ENCODE measurements at regions not wholly inside any gene's neighbourhood (a gene's known extent, or its start where the extent isn't known, plus 50 kb on each side); places are given as distances from the start of the nearest gene placed in this dataset.
"Not testable (repeated sequence)": the region's sequence is repeated elsewhere in the genome, so short reads cannot be mapped to it uniquely, and the experiment has no call there.

- H3K36me3 ChIP-seq (ENCODE audit: control insufficient read depth, insufficient read depth, low read length, severe bottlenecking) = no peaks in the 10 kb centered on the region
- H3K9ac ChIP-seq (ENCODE audit: low read length) = no peak overlapping the region
- no peak overlapping the region for H3K4me3 ChIP-seq (ENCODE audit: low read length)
- DNase-seq (ENCODE audit: low read depth) = no peak
- H3K4me1 ChIP-seq (ENCODE audit: control insufficient read depth, insufficient read depth, low read length) = no peaks in the 10 kb centered on the region
- no peaks in the 10 kb centered on the region for H3K27me3 ChIP-seq (replicated peaks; ENCODE audit: control insufficient read depth, insufficient read depth, low read length)
- no peaks in the 10 kb centered on the region for H3K9me3 ChIP-seq (ENCODE audit: control insufficient read depth, low read length)
These were observed 326.9 kb downstream of the NAF1 start for GRCh38 chr4:162839814-162840213.

GRCh38 chr4:162838671-162839070 lies 328.0 kb downstream of the NAF1 start:
- H3K9ac ChIP-seq (ENCODE audit: low read length) = no peak overlapping the region
- no peaks in the 10 kb centered on the region for H3K4me1 ChIP-seq (ENCODE audit: control insufficient read depth, insufficient read depth, low read length)
- H3K36me3 ChIP-seq (ENCODE audit: control insufficient read depth, insufficient read depth, low read length, severe bottlenecking) = no peaks in the 10 kb centered on the region
- no peaks in the 10 kb centered on the region for H3K27me3 ChIP-seq (replicated peaks; ENCODE audit: control insufficient read depth, insufficient read depth, low read length)
- no peaks in the 10 kb centered on the region for H3K9me3 ChIP-seq (ENCODE audit: control insufficient read depth, low read length)
- no peak overlapping the region for H3K4me3 ChIP-seq (ENCODE audit: low read length)
- DNase-seq (ENCODE audit: low read depth) = no peak

GRCh38 chr4:162837679-162838078 lies 329.0 kb downstream of the NAF1 start:
- no peak for DNase-seq (ENCODE audit: low read depth)
- H3K4me1 ChIP-seq (ENCODE audit: control insufficient read depth, insufficient read depth, low read length) = no peaks in the 10 kb centered on the region
- H3K36me3 ChIP-seq (ENCODE audit: control insufficient read depth, insufficient read depth, low read length, severe bottlenecking) = no peaks in the 10 kb centered on the region
- no peak overlapping the region for H3K9ac ChIP-seq (ENCODE audit: low read length)
- no peak overlapping the region for H3K4me3 ChIP-seq (ENCODE audit: low read length)
- H3K9me3 ChIP-seq (ENCODE audit: control insufficient read depth, low read length) = no peaks in the 10 kb centered on the region
- no peaks in the 10 kb centered on the region for H3K27me3 ChIP-seq (replicated peaks; ENCODE audit: control insufficient read depth, insufficient read depth, low read length)

GRCh38 chr4:162837241-162837640 lies 329.4 kb downstream of the NAF1 start:
- H3K36me3 ChIP-seq (ENCODE audit: control insufficient read depth, insufficient read depth, low read length, severe bottlenecking) = no peaks in the 10 kb centered on the region
- no peaks in the 10 kb centered on the region for H3K9me3 ChIP-seq (ENCODE audit: control insufficient read depth, low read length)
- H3K9ac ChIP-seq (ENCODE audit: low read length) = no peak overlapping the region
- H3K27me3 ChIP-seq (replicated peaks; ENCODE audit: control insufficient read depth, insufficient read depth, low read length) = no peaks in the 10 kb centered on the region
- no peak overlapping the region for H3K4me3 ChIP-seq (ENCODE audit: low read length)
- no peak for DNase-seq (ENCODE audit: low read depth)
- no peaks in the 10 kb centered on the region for H3K4me1 ChIP-seq (ENCODE audit: control insufficient read depth, insufficient read depth, low read length)

GRCh38 chr4:162836773-162837172 lies 329.9 kb downstream of the NAF1 start:
- no peaks in the 10 kb centered on the region for H3K9me3 ChIP-seq (ENCODE audit: control insufficient read depth, low read length)
- no peak overlapping the region for H3K9ac ChIP-seq (ENCODE audit: low read length)
- H3K36me3 ChIP-seq (ENCODE audit: control insufficient read depth, insufficient read depth, low read length, severe bottlenecking) = no peaks in the 10 kb centered on the region
- H3K27me3 ChIP-seq (replicated peaks; ENCODE audit: control insufficient read depth, insufficient read depth, low read length) = no peaks in the 10 kb centered on the region
- DNase-seq (ENCODE audit: low read depth) = no peak
- no peaks in the 10 kb centered on the region for H3K4me1 ChIP-seq (ENCODE audit: control insufficient read depth, insufficient read depth, low read length)
- H3K4me3 ChIP-seq (ENCODE audit: low read length) = no peak overlapping the region

GRCh38 chr4:162836258-162836657 lies 330.4 kb downstream of the NAF1 start:
- not testable (repeated sequence) for H3K9ac ChIP-seq (ENCODE audit: low read length)

GRCh38 chr4:162830899-162831298 lies 335.8 kb downstream of the NAF1 start:
- DNase-seq (ENCODE audit: low read depth) = no peak
- no peak overlapping the region for H3K9ac ChIP-seq (ENCODE audit: low read length)
- no peaks in the 10 kb centered on the region for H3K36me3 ChIP-seq (ENCODE audit: control insufficient read depth, insufficient read depth, low read length, severe bottlenecking)
- no peaks in the 10 kb centered on the region for H3K27me3 ChIP-seq (replicated peaks; ENCODE audit: control insufficient read depth, insufficient read depth, low read length)
- no peaks in the 10 kb centered on the region for H3K9me3 ChIP-seq (ENCODE audit: control insufficient read depth, low read length)
- H3K4me1 ChIP-seq (ENCODE audit: control insufficient read depth, insufficient read depth, low read length) = no peaks in the 10 kb centered on the region
- H3K4me3 ChIP-seq (ENCODE audit: low read length) = no peak overlapping the region

More at GRCh38 chr4:162836258-162836657, 330.4 kb downstream of the NAF1 start:
- not testable (repeated sequence) for H3K9me3 ChIP-seq (ENCODE audit: control insufficient read depth, low read length); H3K4me1 ChIP-seq (ENCODE audit: control insufficient read depth, insufficient read depth, low read length); H3K27me3 ChIP-seq (replicated peaks; ENCODE audit: control insufficient read depth, insufficient read depth, low read length); H3K36me3 ChIP-seq (ENCODE audit: control insufficient read depth, insufficient read depth, low read length, severe bottlenecking); DNase-seq (ENCODE audit: low read depth); H3K4me3 ChIP-seq (ENCODE audit: low read length)

- H3K27me3 ChIP-seq (replicated peaks; ENCODE audit: control insufficient read depth, insufficient read depth, low read length); H3K9ac ChIP-seq (ENCODE audit: low read length); H3K4me3 ChIP-seq (ENCODE audit: low read length); H3K4me1 ChIP-seq (ENCODE audit: control insufficient read depth, insufficient read depth, low read length); H3K36me3 ChIP-seq (ENCODE audit: control insufficient read depth, insufficient read depth, low read length, severe bottlenecking); DNase-seq (ENCODE audit: low read depth): not testable (repeated sequence)
- H3K9me3 ChIP-seq (ENCODE audit: control insufficient read depth, low read length) = peaks cover 10% of the 10 kb centered on the region
These were observed 349.3 kb downstream of the NAF1 start for GRCh38 chr4:162817374-162817773.

GRCh38 chr4:162804351-162804924 lies 362.3 kb downstream of the NAF1 start:
- DNase-seq (ENCODE audit: low read depth) = no peak
- Histone ChIP-seq H3K9me3 (ENCODE audit: control insufficient read depth, low read length) (no peaks in the 10 kb centered on the region), H3K36me3 (ENCODE audit: control insufficient read depth, insufficient read depth, low read length, severe bottlenecking) (no peaks in the 10 kb centered on the region), H3K27me3 (replicated peaks; ENCODE audit: control insufficient read depth, insufficient read depth, low read length) (no peaks in the 10 kb centered on the region), H3K9ac (ENCODE audit: low read length) (no peak overlapping the region), H3K4me3 (ENCODE audit: low read length) (no peak overlapping the region), H3K4me1 (ENCODE audit: control insufficient read depth, insufficient read depth, low read length) (no peaks in the 10 kb centered on the region)

- Histone ChIP-seq H3K27me3 (replicated peaks; ENCODE audit: control insufficient read depth, insufficient read depth, low read length) (no peaks in the 10 kb centered on the region), H3K4me3 (ENCODE audit: low read length) (no peak overlapping the region), H3K9me3 (ENCODE audit: control insufficient read depth, low read length) (no peaks in the 10 kb centered on the region), H3K36me3 (ENCODE audit: control insufficient read depth, insufficient read depth, low read length, severe bottlenecking) (no peaks in the 10 kb centered on the region), H3K4me1 (ENCODE audit: control insufficient read depth, insufficient read depth, low read length) (no peaks in the 10 kb centered on the region), H3K9ac (ENCODE audit: low read length) (no peak overlapping the region)
- DNase-seq (ENCODE audit: low read depth) = no peak
These were observed 363.3 kb downstream of the NAF1 start for GRCh38 chr4:162803378-162803777.

GRCh38 chr4:162797108-162797507 lies 369.6 kb downstream of the NAF1 start:
- no peaks in the 10 kb centered on the region for H3K9me3 ChIP-seq (ENCODE audit: control insufficient read depth, low read length)
- no peaks in the 10 kb centered on the region for H3K27me3 ChIP-seq (replicated peaks; ENCODE audit: control insufficient read depth, insufficient read depth, low read length)
- no peaks in the 10 kb centered on the region for H3K36me3 ChIP-seq (ENCODE audit: control insufficient read depth, insufficient read depth, low read length, severe bottlenecking)
- no peak overlapping the region for H3K4me3 ChIP-seq (ENCODE audit: low read length)
- DNase-seq (ENCODE audit: low read depth) = no peak
- H3K9ac ChIP-seq (ENCODE audit: low read length) = no peak overlapping the region
- peaks cover 4% of the 10 kb centered on the region for H3K4me1 ChIP-seq (ENCODE audit: control insufficient read depth, insufficient read depth, low read length)

GRCh38 chr4:162793571-162793970 lies 373.1 kb downstream of the NAF1 start:
- no peak overlapping the region for H3K4me3 ChIP-seq (ENCODE audit: low read length)
- no peak overlapping the region for H3K9ac ChIP-seq (ENCODE audit: low read length)
- H3K4me1 ChIP-seq (ENCODE audit: control insufficient read depth, insufficient read depth, low read length) = peaks cover 4% of the 10 kb centered on the region
- DNase-seq (ENCODE audit: low read depth) = no peak
- no peaks in the 10 kb centered on the region for H3K36me3 ChIP-seq (ENCODE audit: control insufficient read depth, insufficient read depth, low read length, severe bottlenecking)
- H3K27me3 ChIP-seq (replicated peaks; ENCODE audit: control insufficient read depth, insufficient read depth, low read length) = no peaks in the 10 kb centered on the region
- H3K9me3 ChIP-seq (ENCODE audit: control insufficient read depth, low read length) = no peaks in the 10 kb centered on the region

Data from adipocyte (in vitro differentiated cells).